Muscle layer of colon (tissue), 2 donors: ENCODE measurements at regions not wholly inside any gene's neighbourhood (a gene's known extent, or its start where the extent isn't known, plus 50 kb on each side); places are given as distances from the start of the nearest gene placed in this dataset.

Experiments
- H3K27ac ChIP-seq: one replicate; pipeline ENCODE4 v1.7.0; 2013; ENCODE audit warnings: low read depth, mild to moderate bottlenecking, low read length, moderate library complexity
- H3K27me3 ChIP-seq, 2 donors: one replicate each; pipeline ENCODE4 v1.7.0; 2013; ENCODE audit warnings: low read length in 2 of 2, mild to moderate bottlenecking in 2 of 2; ENCODE audit not compliant: insufficient read depth in 2 of 2, control insufficient read depth in 1 of 2
- H3K36me3 ChIP-seq: one replicate; pipeline ENCODE4 v1.7.0; 2013; ENCODE audit warnings: mild to moderate bottlenecking, low read length; ENCODE audit not compliant: insufficient read depth
- H3K4me1 ChIP-seq: one replicate; pipeline ENCODE4 v1.7.0; 2013; ENCODE audit warnings: mild to moderate bottlenecking, low read length; ENCODE audit not compliant: insufficient read depth
- H3K4me3 ChIP-seq, 2 donors: one replicate each; pipeline ENCODE4 v1.7.0; 2013; ENCODE audit warnings: low read length in 2 of 2, low read depth in 1 of 2, mild to moderate bottlenecking in 1 of 2, moderate library complexity in 1 of 2
- H3K9ac ChIP-seq: one replicate; pipeline ENCODE4 v1.7.0; 2013; ENCODE audit warnings: low read length
- H3K9me3 ChIP-seq: one replicate; pipeline ENCODE4 v1.7.0; 2013; ENCODE audit warnings: mild to moderate bottlenecking, low read length
- donor health status: abdominal sarcoma.
- donor health status: Adenocarcinoma of cecum.

- no peak overlapping the region for H3K4me3 ChIP-seq
- H3K9ac ChIP-seq, result no peak overlapping the region
- no peaks in the 10 kb centered on the region for H3K27me3 ChIP-seq
- no peaks in the 10 kb centered on the region for H3K4me1 ChIP-seq
- H3K36me3 ChIP-seq, result no peaks in the 10 kb centered on the region
- H3K27ac ChIP-seq, result no peak overlapping the region
- H3K9me3 ChIP-seq, result no peaks in the 10 kb centered on the region
Measured at GRCh38 chr2:51662187-51662586, 630.3 kb upstream of the NRXN1 start.

GRCh38 chr2:51657849-51658248, 625.9 kb upstream of the NRXN1 start:
- Histone ChIP-seq H3K27ac (no peak overlapping the region), H3K36me3 (no peaks in the 10 kb centered on the region), H3K4me3 (no peak overlapping the region), H3K4me1 (no peaks in the 10 kb centered on the region), H3K9ac (no peak overlapping the region), H3K9me3 (no peaks in the 10 kb centered on the region), H3K27me3 (no peaks in the 10 kb centered on the region)

DNA sequence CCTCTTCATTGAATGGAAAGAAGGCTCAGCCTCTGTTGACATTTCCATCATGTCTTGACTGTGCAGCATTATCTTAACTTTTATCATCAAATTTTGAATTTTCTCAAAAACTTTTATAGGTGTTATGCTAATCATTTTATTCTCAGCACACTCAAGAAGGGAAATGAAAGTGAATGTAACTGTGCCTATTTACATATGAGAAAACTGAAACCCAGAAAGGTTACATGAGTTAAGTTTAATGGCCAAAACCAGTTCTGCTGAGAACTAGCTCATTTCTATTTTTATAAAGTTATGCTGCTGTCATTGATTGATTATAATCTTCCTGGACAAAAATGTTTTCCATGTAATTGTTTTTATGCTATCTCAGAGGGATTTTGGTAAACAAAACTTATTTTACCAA, 618.8 kb upstream of the NRXN1 start:
- Histone ChIP-seq H3K36me3 (no peaks in the 10 kb centered on the region), H3K27me3 (no peaks in the 10 kb centered on the region), H3K9me3 (no peaks in the 10 kb centered on the region), H3K27ac (no peak overlapping the region), H3K9ac (no peak overlapping the region), H3K4me3 (no peak overlapping the region), H3K4me1 (no peaks in the 10 kb centered on the region)

- Histone ChIP-seq H3K4me3 (no peak overlapping the region), H3K4me1 (no peaks in the 10 kb centered on the region), H3K27me3 (no peaks in the 10 kb centered on the region), H3K27ac (no peak overlapping the region), H3K36me3 (no peaks in the 10 kb centered on the region), H3K9me3 (no peaks in the 10 kb centered on the region), H3K9ac (no peak overlapping the region)
Measured at GRCh38 chr2:51649366-51649765, 617.4 kb upstream of the NRXN1 start.

DNA sequence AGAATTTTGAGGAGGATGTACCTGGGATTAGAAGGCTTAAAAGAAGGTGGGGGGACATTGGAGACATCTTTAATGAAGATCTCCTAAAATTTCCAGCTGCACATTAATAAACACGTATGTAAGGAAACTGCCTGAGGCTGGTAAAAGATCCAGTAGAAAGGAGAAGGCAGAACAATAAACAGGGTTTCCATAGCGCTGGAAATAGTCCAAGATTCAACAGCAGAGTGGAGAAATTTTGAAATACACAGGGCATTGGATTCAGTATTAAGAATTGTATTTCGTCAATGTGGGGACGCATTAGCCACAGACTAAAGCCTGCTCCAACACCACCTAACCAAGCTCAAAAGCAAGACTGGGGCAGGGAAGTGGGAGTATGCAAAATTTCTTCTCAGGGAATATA, 606.9 kb upstream of the NRXN1 start:
- H3K27ac ChIP-seq, result no peak overlapping the region
- H3K27me3 ChIP-seq, result no peaks in the 10 kb centered on the region
- no peak overlapping the region for H3K4me3 ChIP-seq
- no peaks in the 10 kb centered on the region for H3K36me3 ChIP-seq
- no peaks in the 10 kb centered on the region for H3K9me3 ChIP-seq
- no peak overlapping the region for H3K9ac ChIP-seq
- no peaks in the 10 kb centered on the region for H3K4me1 ChIP-seq

GRCh38 chr2:51633073-51633472, 601.1 kb upstream of the NRXN1 start:
- Histone ChIP-seq H3K9me3 (no peaks in the 10 kb centered on the region), H3K36me3 (no peaks in the 10 kb centered on the region), H3K4me3 (no peak overlapping the region), H3K27me3 (no peaks in the 10 kb centered on the region), H3K9ac (no peak overlapping the region), H3K4me1 (no peaks in the 10 kb centered on the region), H3K27ac (no peak overlapping the region)

DNA sequence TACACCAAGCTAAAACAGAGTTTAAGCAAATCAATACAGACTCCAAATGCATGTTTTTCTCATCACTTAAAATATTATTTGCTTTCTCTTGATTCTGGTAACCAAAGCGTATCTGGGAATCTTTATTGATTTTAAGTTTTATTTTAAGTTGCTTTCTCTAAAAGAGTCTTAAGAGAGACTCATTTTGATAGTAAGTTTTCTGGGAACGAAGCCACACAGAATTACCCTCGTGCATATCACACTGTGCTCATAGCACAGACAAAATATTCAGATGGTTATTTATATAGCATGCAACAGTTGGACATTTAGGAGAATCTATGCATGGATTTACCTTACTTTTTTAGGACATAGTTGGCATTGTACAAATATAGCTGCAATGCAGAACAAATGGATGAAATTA, 597.5 kb upstream of the NRXN1 start:
- Histone ChIP-seq H3K27me3 (no peaks in the 10 kb centered on the region), H3K9ac (no peak overlapping the region), H3K4me3 (no peak overlapping the region), H3K4me1 (no peaks in the 10 kb centered on the region), H3K27ac (no peak overlapping the region), H3K36me3 (no peaks in the 10 kb centered on the region), H3K9me3 (no peaks in the 10 kb centered on the region)

DNA sequence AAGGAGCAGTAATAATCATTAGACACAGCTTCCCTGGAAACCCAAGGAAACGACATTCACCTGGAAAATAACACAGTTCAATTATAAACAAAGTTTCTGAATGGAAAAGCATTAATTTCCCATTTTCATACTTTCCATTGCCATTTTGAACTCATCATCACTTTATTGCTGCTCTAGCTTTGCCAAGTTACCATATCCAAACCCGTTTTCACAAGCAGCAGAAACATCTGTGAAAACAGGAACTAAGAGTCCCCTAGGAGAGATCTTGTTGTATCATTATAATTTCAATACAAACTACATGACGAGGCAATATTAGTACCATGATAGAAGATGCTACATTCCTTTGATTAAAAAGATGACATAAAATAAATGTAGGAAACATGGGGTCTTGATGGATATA, 597.0 kb upstream of the NRXN1 start:
- Histone ChIP-seq H3K4me3 (no peak overlapping the region), H3K27me3 (no peaks in the 10 kb centered on the region), H3K36me3 (no peaks in the 10 kb centered on the region), H3K9ac (no peak overlapping the region), H3K4me1 (no peaks in the 10 kb centered on the region), H3K27ac (no peak overlapping the region), H3K9me3 (no peaks in the 10 kb centered on the region)

- Histone ChIP-seq H3K36me3 (no peaks in the 10 kb centered on the region), H3K4me1 (no peaks in the 10 kb centered on the region), H3K9ac (no peak overlapping the region), H3K27me3 (no peaks in the 10 kb centered on the region), H3K4me3 (no peak overlapping the region), H3K9me3 (no peaks in the 10 kb centered on the region), H3K27ac (no peak overlapping the region)
Measured at GRCh38 chr2:51624995-51625394, 593.1 kb upstream of the NRXN1 start.

- Histone ChIP-seq H3K27ac (no peak overlapping the region), H3K36me3 (no peaks in the 10 kb centered on the region), H3K27me3 (no peaks in the 10 kb centered on the region), H3K9ac (no peak overlapping the region), H3K9me3 (no peaks in the 10 kb centered on the region), H3K4me1 (no peaks in the 10 kb centered on the region), H3K4me3 (no peak overlapping the region)
Measured at GRCh38 chr2:51620796-51621195, 588.9 kb upstream of the NRXN1 start.

- H3K9me3 ChIP-seq, result no peaks in the 10 kb centered on the region
- no peak overlapping the region for H3K9ac ChIP-seq
- no peak overlapping the region for H3K27ac ChIP-seq
- H3K27me3 ChIP-seq, result no peaks in the 10 kb centered on the region
- H3K4me3 ChIP-seq, result no peak overlapping the region
- no peaks in the 10 kb centered on the region for H3K36me3 ChIP-seq
- no peaks in the 10 kb centered on the region for H3K4me1 ChIP-seq
Measured at GRCh38 chr2:51619961-51620360, 588.0 kb upstream of the NRXN1 start.

GRCh38 chr2:51612387-51612786, 580.5 kb upstream of the NRXN1 start:
- H3K9ac ChIP-seq, result no peak overlapping the region
- no peaks in the 10 kb centered on the region for H3K36me3 ChIP-seq
- H3K27me3 ChIP-seq, result no peaks in the 10 kb centered on the region
- no peaks in the 10 kb centered on the region for H3K4me1 ChIP-seq
- no peak overlapping the region for H3K27ac ChIP-seq
- no peaks in the 10 kb centered on the region for H3K9me3 ChIP-seq
- H3K4me3 ChIP-seq, result no peak overlapping the region
